NCI-H2196 treated with DMSO at 0.1 percent for 48 hours (cell line): ENCODE measurements at regions not wholly inside any gene's neighbourhood (a gene's known extent, or its start where the extent isn't known, plus 50 kb on each side); places are given as distances from the start of the nearest gene placed in this dataset.

Experiments used
- DNase-seq: peaks from one replicate; lab custom pipeline; 2025; ENCODE audit not compliant: unreplicated experiment; lab: John Stamatoyannopoulos, UW

- DNase-seq, result no peak
Measured at GRCh38 chr17:69820876-69821473, 254.1 kb upstream of the KCNJ16 start.

DNA sequence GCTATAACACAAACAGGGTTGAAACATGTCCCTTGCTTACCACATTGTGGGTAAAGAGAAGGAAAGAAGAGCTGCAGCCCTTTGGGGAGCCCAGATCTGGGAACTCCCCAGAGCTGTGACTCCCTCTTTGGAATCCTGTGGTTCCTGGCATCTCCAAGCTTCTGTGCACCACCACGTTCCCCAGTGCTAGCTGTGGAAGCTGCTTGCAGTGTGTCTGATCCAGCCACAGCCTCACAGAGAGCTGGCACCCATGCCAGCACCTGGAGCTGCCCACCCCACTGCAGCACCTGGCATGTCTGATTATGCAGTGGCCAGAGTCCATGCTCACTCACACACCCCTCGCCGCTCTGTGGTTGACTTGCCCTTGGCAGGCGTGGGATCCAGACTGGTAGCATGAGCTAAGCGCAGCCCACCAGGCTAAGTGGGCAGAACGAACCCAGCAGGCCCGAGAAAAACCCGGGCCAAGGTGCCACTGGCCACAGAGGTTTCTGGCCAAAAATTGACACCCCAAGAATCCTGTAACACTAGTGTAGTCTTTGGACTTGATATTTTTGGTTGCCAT, 252.6 kb upstream of the KCNJ16 start:
- DNase-seq, result no peak

DNA sequence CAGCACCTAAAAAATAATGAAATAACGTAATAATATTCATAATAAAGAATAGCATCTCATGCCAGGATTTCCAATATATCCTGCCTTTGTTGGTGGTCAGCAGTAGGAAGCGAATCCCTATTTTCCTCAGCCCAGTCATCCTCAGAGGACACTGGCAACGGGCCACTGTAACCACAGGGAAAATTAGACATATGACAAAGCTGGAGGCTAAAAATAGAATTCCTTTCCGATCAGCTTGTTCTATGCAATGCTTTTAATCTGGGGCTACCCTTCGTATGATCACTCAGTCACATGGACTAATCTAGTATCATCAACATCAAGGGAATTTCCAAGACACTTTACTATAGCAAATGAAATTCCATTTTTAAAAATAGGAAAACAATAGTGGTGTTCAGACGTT, 246.9 kb upstream of the KCNJ16 start:
- no peak for DNase-seq

DNA sequence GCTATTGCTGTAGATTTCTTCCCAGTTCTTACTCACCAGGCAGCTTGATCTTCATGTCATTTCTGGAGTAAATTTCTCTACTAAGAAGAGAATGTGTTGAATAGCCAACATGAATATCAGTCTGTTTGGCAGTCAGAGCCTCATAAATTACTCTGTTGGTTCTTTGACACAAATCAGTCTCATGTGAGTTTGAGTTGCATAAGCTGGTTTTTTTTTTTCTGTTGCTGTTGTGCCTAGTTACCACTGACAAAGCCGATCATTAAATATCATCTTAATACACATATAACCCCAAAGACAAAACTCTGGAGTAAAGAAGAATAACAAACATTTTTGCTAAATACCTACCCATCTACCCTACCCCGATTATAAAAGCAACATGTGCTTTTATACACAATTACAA, 240.5 kb upstream of the KCNJ16 start:
- DNase-seq, result no peak

- DNase-seq, result no peak
Measured at GRCh38 chr17:69851736-69852135, 223.3 kb upstream of the KCNJ16 start.

DNA sequence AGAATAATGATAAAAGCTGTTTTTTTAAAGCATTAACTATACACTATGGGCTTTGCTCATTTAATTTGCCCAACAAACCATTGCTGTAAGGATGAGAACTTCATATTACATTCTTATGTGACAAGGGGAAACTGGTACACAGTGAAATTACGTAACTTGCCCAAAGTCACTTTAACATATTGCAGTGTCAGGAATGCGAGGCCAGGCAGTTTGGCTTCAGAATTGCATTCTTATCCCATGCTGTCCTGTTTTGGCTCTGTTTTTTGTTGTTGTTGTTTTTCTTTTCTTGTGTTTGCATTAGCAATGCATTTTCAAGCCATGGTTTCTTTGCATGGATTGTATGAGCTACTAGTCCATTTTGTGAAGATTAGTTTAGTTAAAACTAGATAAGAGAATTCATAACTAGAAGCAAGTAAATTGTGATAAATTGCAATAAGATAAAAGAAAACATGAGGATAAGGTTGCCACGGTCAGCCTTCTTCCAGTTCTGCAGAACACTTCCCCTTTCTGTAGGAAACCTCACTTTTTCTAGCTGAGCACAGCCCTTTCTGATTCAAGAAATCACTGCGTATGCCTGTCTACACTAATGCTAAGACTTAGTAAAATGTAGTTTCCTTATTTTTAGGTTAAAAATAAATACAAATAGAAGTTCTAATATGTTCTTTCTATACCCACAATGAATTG, 221.3 kb upstream of the KCNJ16 start:
- DNase-seq, result no peak

- no peak for DNase-seq
Measured at GRCh38 chr17:69854225-69854780, 220.7 kb upstream of the KCNJ16 start.

DNA sequence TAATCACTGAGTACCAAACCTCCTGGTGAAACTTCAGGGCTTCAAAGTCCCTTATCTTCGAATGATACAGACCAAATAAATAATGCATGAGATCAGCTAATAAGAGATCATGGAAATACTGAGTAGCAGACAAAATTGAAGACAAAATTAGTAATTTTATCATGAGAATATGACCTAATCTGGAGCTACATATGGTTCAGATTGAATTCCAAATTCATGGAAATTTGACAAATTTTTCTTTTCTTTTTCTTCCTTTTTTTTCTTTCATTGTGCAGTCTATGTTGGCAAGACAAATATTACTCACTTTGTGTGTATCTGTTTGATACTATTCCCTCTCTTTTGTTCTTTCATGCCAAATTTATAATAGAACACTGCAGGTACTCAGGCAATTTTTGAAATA, 218.1 kb upstream of the KCNJ16 start:
- no peak for DNase-seq

- DNase-seq, result no peak
Measured at GRCh38 chr17:69857412-69857835, 217.6 kb upstream of the KCNJ16 start.

DNA sequence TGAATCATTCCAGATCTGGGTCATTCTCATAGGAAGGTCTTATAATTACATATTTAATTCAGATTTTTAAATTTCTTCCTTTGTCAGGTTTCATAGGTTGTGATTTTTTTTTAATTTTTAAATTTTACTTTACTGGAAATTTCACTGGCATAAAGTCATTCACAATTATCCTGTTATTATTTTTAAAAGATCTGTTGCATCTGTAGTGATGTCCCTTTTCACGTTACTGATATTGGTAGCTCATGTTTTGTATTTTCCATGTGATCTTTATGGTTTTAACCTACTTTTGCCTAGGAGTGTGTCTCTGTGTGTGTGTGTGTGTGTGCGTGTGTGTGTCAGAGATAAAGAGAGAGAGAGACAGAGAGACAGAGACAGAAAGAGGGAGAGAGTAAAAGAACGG, 216.6 kb upstream of the KCNJ16 start:
- DNase-seq, result no peak

DNA sequence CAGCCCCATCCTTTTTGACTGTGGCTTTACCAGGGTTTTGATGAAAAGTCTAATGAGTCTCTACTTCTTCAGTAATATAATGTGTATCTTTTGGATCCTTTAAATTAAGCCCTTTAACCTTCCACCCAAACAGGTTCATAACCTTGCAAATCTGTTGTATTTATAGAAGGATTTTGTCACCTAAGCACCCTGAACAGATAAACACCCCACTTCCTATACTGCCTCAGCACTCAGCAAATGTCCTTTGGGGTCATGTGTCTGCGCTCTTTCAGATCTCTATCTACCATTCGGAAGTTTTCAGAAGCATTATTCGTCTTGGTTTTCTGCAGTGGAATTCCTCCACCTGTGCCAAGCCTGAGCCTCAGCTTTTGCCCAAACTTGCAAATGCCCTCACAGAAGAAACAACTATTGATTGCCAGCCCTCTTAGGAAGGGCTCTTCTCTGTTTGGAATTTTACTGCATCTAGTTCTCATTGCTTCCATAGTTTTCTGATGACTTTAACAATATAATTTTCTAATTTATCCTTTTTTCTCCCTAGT, 214.8 kb upstream of the KCNJ16 start:
- no peak for DNase-seq

GRCh38 chr17:69864462-69864861, 210.6 kb upstream of the KCNJ16 start:
- no peak for DNase-seq

- DNase-seq, result no peak
Measured at GRCh38 chr17:69869667-69870066, 205.4 kb upstream of the KCNJ16 start.

DNA sequence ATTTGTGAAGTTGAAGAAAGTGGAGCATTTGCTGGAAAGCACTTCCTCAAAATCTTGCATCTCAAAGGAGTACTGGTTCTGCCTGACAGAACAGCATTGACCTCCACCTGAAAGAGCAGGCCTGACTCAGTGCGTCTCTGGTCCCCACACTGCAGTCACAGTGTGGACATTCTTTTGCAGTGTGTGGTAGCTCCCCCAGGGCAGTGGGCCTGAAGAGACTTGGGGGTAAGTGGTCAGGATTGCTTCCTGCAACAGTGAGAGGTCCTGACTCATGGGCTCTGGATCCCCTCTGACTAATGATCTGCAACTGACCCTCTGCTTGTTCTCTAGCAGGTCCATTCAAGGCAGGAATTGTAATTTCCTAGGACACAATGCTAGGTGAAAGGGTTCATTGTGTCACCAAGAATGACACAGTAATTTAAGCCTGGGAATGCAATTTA, 204.9 kb upstream of the KCNJ16 start:
- no peak for DNase-seq

- DNase-seq, result no peak
Measured at GRCh38 chr17:69870751-69871199, 204.2 kb upstream of the KCNJ16 start.

GRCh38 chr17:69871318-69871717, 203.7 kb upstream of the KCNJ16 start:
- DNase-seq, result no peak

GRCh38 chr17:69872675-69873262, 202.3 kb upstream of the KCNJ16 start:
- no peak for DNase-seq

GRCh38 chr17:69874175-69874670, 200.8 kb upstream of the KCNJ16 start:
- no peak for DNase-seq

DNA sequence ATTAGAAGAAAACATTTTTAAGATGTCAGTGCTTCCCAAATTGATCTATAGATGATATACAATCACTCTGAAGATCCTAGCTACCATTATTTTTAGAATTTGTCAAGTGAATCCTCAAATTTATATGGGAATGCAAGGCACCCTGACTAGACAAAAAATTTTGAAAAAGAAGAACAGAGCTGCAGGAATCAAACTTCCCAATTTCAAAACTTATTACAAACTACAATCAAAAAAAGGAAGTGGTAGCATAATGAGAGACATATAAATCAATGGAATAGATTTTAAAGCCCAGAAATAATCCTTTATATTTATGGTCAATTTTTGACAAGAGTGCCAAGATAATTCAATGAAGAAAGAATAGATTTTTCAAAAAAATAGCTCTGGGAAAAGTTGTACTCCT, 198.3 kb upstream of the KCNJ16 start:
- no peak for DNase-seq

DNA sequence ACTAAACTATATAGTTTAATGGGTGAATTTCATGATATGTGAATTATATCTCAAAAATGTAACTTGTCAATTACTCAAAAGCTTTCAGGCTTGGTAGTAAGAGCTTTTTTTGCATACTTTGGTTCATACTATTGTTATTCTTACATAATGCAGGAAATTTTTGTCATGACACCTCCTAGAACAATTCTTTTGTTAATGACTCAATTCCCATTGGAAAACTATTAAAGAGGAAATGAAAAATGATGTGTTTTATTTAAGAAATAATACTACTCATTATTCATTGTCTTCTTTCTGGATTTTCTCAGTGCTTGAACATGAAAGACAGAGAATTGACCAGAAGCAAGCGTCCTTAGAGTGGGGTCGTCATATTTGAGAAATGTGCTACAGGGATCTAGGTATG, 196.4 kb upstream of the KCNJ16 start:
- DNase-seq, result no peak

- DNase-seq, result no peak
Measured at GRCh38 chr17:69879576-69879975, 195.4 kb upstream of the KCNJ16 start.
